Transverse colon (tissue), 4 donors: ENCODE measurements at regions not wholly inside any gene's neighbourhood (a gene's known extent, or its start where the extent isn't known, plus 50 kb on each side); places are given as distances from the start of the nearest gene placed in this dataset.

ENCODE experiments used
- CTCF ChIP-seq, 5 experiments: fragments of 200-600 bp in 3 of 5; fragments of 450-650 bp in 2 of 5; sonication (generic) in 3 of 5; IDR thresholded peaks; 1 replicate in 2 of 5; 2 replicates in 3 of 5; pipeline ENCODE4 v1.5.1; 2016 to 2017; ENCODE audit warnings: antibody characterized with exemption in 5 of 5, inconsistent platforms in 3 of 5, mild to moderate bottlenecking in 2 of 5, moderate library complexity in 1 of 5
- POLR2A ChIP-seq: fragments of 450-650 bp; IDR thresholded peaks from one replicate; pipeline ENCODE4 v1.6.1; 2016; ENCODE audit warnings: antibody characterized with exemption, mild to moderate bottlenecking, moderate library complexity
- POLR2AphosphoS5 ChIP-seq, 3 donors: sonication (generic); formaldehyde crosslinking; IDR thresholded peaks; one replicate each; pipeline ENCODE4 v1.6.1; 2016; ENCODE audit warnings: antibody characterized with exemption in 3 of 3

GRCh38 chr13:47117268-47117667 is 220.4 kb upstream of the HTR2A start:
- TF ChIP-seq POLR2A (no peak), CTCF (IDR thresholded peaks at IDR 0.05) (no peak), POLR2AphosphoS5 (IDR thresholded peaks at IDR 0.05) (no peak)
